Uterus (tissue), 3 donors: ENCODE measurements at regions not wholly inside any gene's neighbourhood (a gene's known extent, or its start where the extent isn't known, plus 50 kb on each side); places are given as distances from the start of the nearest gene placed in this dataset.

Experiments
- DNase-seq, 2 donors: peaks; one replicate each; pipeline ENCODE4 v3.0.0-alpha.2; 2019 to 2020
- H3K27ac ChIP-seq, 2 donors: fragments of 200-600 bp; sonication (generic); 1 replicate in 1 of 2; 2 replicates in 1 of 2; pipeline ENCODE4 v1.5.1; 2016 to 2018
- H3K27me3 ChIP-seq, 2 donors: fragments of 200-600 bp; sonication (generic); one replicate each; pipeline ENCODE4 v1.5.1; 2018 to 2019; ENCODE audit warnings: control low read depth in 1 of 2
- H3K36me3 ChIP-seq, 2 donors: fragments of 200-600 bp; sonication (generic); one replicate each; pipeline ENCODE4 v1.5.1; 2019; ENCODE audit warnings: control low read depth in 1 of 2
- H3K4me1 ChIP-seq, 2 donors: fragments of 200-600 bp; sonication (generic); one replicate each; pipeline ENCODE4 v1.5.1; 2018 to 2019; ENCODE audit warnings: control low read depth in 1 of 2
- H3K4me3 ChIP-seq, 2 donors: fragments of 200-600 bp; sonication (generic); 1 replicate in 1 of 2; 2 replicates in 1 of 2; pipeline ENCODE4 v1.5.1; 2018 to 2019; ENCODE audit warnings: mild to moderate bottlenecking in 1 of 2
- H3K9me3 ChIP-seq, 2 donors: fragments of 200-600 bp; sonication (generic); one replicate each; pipeline ENCODE4 v1.5.1; 2019; ENCODE audit warnings: control low read depth in 1 of 2
- POLR2A ChIP-seq, 2 donors: fragments of 450-650 bp; IDR thresholded peaks; one replicate each; pipeline ENCODE4 v1.6.1; 2016; ENCODE audit warnings: antibody characterized with exemption in 2 of 2, mild to moderate bottlenecking in 1 of 2, moderate library complexity in 1 of 2
- intact Hi-C: fragments of 100-400 bp; cut with DNase I; formaldehyde crosslinking; loops from one replicate; pipeline ENCODE4 v1.15.1; 2023; ENCODE audit warnings: low total_unique reads
- TF ChIP-seq, protein P1 (sequence below), 4 experiments: fragments of 200-600 bp in 2 of 4; fragments of 450-650 bp in 2 of 4; sonication (generic) in 2 of 4; IDR thresholded peaks; one replicate each; pipeline ENCODE4 v1.5.1; 2016 to 2019; ENCODE audit warnings: antibody characterized with exemption in 4 of 4, mild to moderate bottlenecking in 2 of 4, moderate library complexity in 1 of 4
- donor health status: DM: yes; HTN: yes; CAD: no.

DNA sequence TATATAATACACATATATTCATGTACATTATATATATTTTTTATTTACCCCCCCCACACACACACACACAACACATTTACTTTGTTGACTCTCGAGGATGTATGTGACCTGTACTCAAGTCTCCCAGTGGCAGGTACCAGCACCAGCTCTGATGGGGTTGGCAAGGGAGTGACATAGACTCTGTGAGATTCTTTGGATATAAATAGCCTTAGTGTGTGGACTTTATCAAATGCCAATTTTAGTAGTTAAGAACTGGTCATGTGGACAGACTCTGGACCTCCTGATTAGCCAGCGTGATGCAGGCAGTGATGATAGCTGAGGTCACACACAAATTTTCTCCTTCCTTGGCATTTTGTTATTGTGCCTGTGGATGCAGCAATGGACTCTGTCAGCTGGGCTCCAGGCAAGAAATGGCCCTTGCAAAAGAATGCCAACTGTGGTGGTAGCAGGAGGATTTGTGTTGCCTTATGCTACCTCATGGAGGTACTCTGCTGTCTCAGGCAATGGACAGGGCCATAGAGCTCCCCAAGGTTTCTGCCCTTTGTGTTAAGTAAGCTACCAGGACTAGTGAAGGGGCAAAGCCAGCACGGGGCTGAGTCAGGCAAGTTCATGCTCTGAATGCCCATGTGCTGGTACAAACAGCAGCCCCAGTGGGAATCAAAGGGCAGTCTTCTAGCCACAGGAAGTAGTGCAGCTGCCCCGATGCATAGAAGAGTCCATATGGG is 224.6 kb upstream of the ZWINT start:
- TF ChIP-seq, protein P1, sequence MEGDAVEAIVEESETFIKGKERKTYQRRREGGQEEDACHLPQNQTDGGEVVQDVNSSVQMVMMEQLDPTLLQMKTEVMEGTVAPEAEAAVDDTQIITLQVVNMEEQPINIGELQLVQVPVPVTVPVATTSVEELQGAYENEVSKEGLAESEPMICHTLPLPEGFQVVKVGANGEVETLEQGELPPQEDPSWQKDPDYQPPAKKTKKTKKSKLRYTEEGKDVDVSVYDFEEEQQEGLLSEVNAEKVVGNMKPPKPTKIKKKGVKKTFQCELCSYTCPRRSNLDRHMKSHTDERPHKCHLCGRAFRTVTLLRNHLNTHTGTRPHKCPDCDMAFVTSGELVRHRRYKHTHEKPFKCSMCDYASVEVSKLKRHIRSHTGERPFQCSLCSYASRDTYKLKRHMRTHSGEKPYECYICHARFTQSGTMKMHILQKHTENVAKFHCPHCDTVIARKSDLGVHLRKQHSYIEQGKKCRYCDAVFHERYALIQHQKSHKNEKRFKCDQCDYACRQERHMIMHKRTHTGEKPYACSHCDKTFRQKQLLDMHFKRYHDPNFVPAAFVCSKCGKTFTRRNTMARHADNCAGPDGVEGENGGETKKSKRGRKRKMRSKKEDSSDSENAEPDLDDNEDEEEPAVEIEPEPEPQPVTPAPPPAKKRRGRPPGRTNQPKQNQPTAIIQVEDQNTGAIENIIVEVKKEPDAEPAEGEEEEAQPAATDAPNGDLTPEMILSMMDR (IDR thresholded peaks at IDR 0.05) = no peak
- no peak for TF ChIP-seq POLR2A (IDR thresholded peaks at IDR 0.05)
- intact Hi-C loops = no loop called here
- Histone ChIP-seq H3K27ac (no peak overlapping the region), H3K27me3 (no peaks in the 10 kb centered on the region), H3K36me3 (no peaks in the 10 kb centered on the region), H3K4me1 (no peaks in the 10 kb centered on the region), H3K9me3 (no peaks in the 10 kb centered on the region), H3K4me3 (no peak overlapping the region)
- DNase-seq = no peak

DNA sequence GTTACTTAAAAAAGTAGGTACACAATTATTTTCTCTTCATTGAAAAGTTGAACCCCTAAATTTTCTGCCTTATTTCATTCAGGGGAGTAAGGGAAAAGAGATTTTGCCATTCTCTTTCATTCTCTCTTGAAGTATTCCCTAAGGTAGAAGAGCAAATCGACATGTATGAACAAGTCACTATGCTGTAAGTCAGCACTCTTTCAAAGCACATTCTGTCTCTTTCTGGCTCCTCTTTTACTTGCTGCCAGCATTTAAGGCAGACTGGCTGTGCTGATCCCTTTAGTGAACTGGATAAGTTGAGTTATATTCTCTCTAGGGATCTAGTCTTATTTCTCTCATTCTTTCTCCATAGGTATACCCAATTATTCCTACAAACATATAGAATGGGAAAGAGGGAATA is 222.3 kb upstream of the ZWINT start:
- intact Hi-C loops = no loop called here
- Histone ChIP-seq H3K4me3 (no peak overlapping the region), H3K9me3 (no peaks in the 10 kb centered on the region), H3K36me3 (no peaks in the 10 kb centered on the region), H3K4me1 (no peaks in the 10 kb centered on the region), H3K27me3 (no peaks in the 10 kb centered on the region), H3K27ac (no peak overlapping the region)
- no peak for TF ChIP-seq POLR2A (IDR thresholded peaks at IDR 0.05)
- TF ChIP-seq, protein P1 (IDR thresholded peaks at IDR 0.05) = no peak
- DNase-seq = no peak

DNA sequence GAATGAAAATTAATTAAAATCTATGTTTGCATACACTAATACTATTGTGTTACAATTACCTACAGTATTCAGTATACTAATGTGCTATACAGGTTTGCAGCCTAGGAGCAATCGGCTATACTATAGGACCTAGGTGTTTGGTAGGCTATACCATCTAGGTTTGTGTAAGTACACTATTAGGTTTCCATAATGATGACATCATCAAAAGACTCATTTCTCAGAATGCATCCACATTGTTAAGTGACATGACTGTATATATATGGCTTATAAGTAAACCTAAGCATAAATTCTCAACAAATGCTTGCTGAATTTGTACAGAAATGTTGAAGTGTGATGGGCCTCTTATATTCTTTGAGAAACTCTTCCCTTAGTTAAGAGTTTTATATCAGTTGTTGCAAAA is 206.5 kb upstream of the ZWINT start:
- Histone ChIP-seq H3K4me3 (no peak overlapping the region), H3K27me3 (no peaks in the 10 kb centered on the region), H3K36me3 (no peaks in the 10 kb centered on the region), H3K27ac (no peak overlapping the region), H3K9me3 (no peaks in the 10 kb centered on the region), H3K4me1 (no peaks in the 10 kb centered on the region)
- no peak for TF ChIP-seq POLR2A (IDR thresholded peaks at IDR 0.05)
- TF ChIP-seq, protein P1 (IDR thresholded peaks at IDR 0.05) = no peak
- intact Hi-C loops = no loop called here
- DNase-seq = no peak

DNA sequence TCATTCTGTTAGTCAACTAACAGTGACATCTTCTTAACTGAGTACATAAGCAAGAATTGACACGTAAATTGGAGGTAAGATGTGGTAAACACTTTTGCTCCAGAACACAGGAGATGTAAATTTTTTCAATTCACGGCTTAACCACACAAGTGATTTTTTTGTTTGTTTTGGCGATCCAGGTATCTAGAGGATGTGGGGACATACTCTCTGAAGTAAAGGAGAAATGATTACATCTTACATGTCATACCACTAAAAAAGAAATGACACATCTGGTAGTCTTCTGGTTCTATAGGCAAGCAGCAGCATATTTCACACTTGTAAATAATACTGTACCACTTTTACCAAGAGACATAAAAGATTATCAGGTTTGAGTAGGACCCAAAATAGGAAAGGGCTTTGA is 200.3 kb upstream of the ZWINT start:
- intact Hi-C loops = no loop called here
- no peaks in the 10 kb centered on the region for H3K36me3 ChIP-seq
- no peak for DNase-seq
- H3K27me3 ChIP-seq = no peaks in the 10 kb centered on the region
- no peak overlapping the region for H3K4me3 ChIP-seq
- TF ChIP-seq, protein P1 (IDR thresholded peaks at IDR 0.05) = no peak
- no peak for TF ChIP-seq POLR2A (IDR thresholded peaks at IDR 0.05)
- H3K9me3 ChIP-seq = no peaks in the 10 kb centered on the region
- H3K4me1 ChIP-seq = no peaks in the 10 kb centered on the region
- no peak overlapping the region for H3K27ac ChIP-seq

DNA sequence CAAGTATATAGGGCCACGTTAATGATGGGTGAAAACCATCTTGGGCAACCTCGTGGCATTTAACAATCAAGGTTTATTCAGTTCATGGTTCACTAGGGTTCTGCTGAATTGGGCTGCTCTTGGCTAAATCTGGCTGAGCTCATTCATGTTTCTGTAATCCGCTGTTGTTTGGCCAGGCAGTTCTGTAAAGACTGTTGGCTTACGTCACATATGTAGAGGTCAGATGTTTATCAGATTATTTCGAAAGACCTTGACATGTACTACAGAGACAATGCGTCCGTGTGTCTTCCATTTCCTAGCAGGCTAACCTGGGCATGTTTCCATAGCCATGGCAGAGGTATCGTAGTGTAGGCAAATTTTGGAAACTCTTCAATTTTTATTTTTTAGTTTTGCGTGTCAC is 190.0 kb upstream of the ZWINT start:
- DNase-seq = no peak
- no peaks in the 10 kb centered on the region for H3K36me3 ChIP-seq
- H3K9me3 ChIP-seq = no peaks in the 10 kb centered on the region
- TF ChIP-seq POLR2A (IDR thresholded peaks at IDR 0.05) = no peak
- TF ChIP-seq, protein P1 (IDR thresholded peaks at IDR 0.05) = no peak
- intact Hi-C loops = no loop called here
- H3K27me3 ChIP-seq = no peaks in the 10 kb centered on the region
- no peak overlapping the region for H3K4me3 ChIP-seq
- no peak overlapping the region for H3K27ac ChIP-seq
- H3K4me1 ChIP-seq = no peaks in the 10 kb centered on the region
